Osteoblast (primary cell): ENCODE measurements at regions not wholly inside any gene's neighbourhood (a gene's known extent, or its start where the extent isn't known, plus 50 kb on each side); places are given as distances from the start of the nearest gene placed in this dataset.

Experiments used
- DNase-seq: peaks from one replicate; pipeline ENCODE4 v3.0.0; 2011; ENCODE audit warnings: low spot score, mixed read lengths; ENCODE audit not compliant: insufficient read length; ENCODE audit errors: missing footprints
- H2AFZ ChIP-seq: 2 replicates; pipeline ENCODE4 v1.6.0; 2011; ENCODE audit warnings: mild to moderate bottlenecking, low read length
- H3K27ac ChIP-seq: 2 replicates; pipeline ENCODE4 v1.5.1; 2011; ENCODE audit warnings: mild to moderate bottlenecking, low read depth, low read length, moderate library complexity
- H3K27me3 ChIP-seq: 2 replicates; pipeline ENCODE4 v1.6.0; 2012; ENCODE audit warnings: mild to moderate bottlenecking, control low read depth, inconsistent platforms, low read length, moderate library complexity; ENCODE audit not compliant: insufficient read depth
- H3K36me3 ChIP-seq: 2 replicates; pipeline ENCODE4 v1.5.1; 2011; ENCODE audit warnings: mild to moderate bottlenecking, low read length, control low read depth, moderate library complexity; ENCODE audit not compliant: insufficient read depth
- H3K4me1 ChIP-seq: 2 replicates; pipeline ENCODE4 v1.5.1; 2011; ENCODE audit warnings: mild to moderate bottlenecking, low read length, control low read depth, moderate library complexity; ENCODE audit not compliant: insufficient read depth
- H3K4me2 ChIP-seq: 2 replicates; pipeline ENCODE4 v1.6.0; 2011; ENCODE audit warnings: mild to moderate bottlenecking, low read length; ENCODE audit not compliant: insufficient read depth
- H3K4me3 ChIP-seq: fragments of 200-600 bp; sonication (generic); 3 replicates; pipeline ENCODE4 v1.5.1; 2012; ENCODE audit warnings: mild to moderate bottlenecking, low read length, inconsistent platforms; ENCODE audit not compliant: insufficient read depth
- H3K79me2 ChIP-seq: 2 replicates; pipeline ENCODE4 v1.6.0; 2012; ENCODE audit warnings: mild to moderate bottlenecking, low read length, control low read depth, inconsistent platforms; ENCODE audit not compliant: insufficient read depth
- H3K9me3 ChIP-seq: 2 replicates; pipeline ENCODE4 v1.5.1; 2011; ENCODE audit warnings: low read depth, low read length, control low read depth
- H4K20me1 ChIP-seq: 2 replicates; pipeline ENCODE4 v1.6.0; 2012; ENCODE audit warnings: mild to moderate bottlenecking, low read length, control low read depth; ENCODE audit not compliant: insufficient read depth
- TF ChIP-seq, protein P1 (sequence below): IDR thresholded peaks from 2 replicates; pipeline ENCODE4 v1.5.1; 2011; ENCODE audit warnings: mild to moderate bottlenecking, low read depth, low read length, moderate library complexity; ENCODE audit errors: extremely low read depth

GRCh38 chr6:134421501-134421900 is 103.6 kb upstream of the SGK1 start:
- Histone ChIP-seq H4K20me1 (no peaks in the 10 kb centered on the region), H3K4me2 (no peak overlapping the region), H3K4me1 (peaks cover 53% of the 10 kb centered on the region), H3K36me3 (no peaks in the 10 kb centered on the region), H3K79me2 (no peaks in the 10 kb centered on the region), H2AFZ (no peak overlapping the region), H3K4me3 (no peak overlapping the region), H3K9me3 (no peaks in the 10 kb centered on the region), H3K27me3 (no peaks in the 10 kb centered on the region), H3K27ac (peak overlapping the region; percentile 98)
- TF ChIP-seq, protein P1, sequence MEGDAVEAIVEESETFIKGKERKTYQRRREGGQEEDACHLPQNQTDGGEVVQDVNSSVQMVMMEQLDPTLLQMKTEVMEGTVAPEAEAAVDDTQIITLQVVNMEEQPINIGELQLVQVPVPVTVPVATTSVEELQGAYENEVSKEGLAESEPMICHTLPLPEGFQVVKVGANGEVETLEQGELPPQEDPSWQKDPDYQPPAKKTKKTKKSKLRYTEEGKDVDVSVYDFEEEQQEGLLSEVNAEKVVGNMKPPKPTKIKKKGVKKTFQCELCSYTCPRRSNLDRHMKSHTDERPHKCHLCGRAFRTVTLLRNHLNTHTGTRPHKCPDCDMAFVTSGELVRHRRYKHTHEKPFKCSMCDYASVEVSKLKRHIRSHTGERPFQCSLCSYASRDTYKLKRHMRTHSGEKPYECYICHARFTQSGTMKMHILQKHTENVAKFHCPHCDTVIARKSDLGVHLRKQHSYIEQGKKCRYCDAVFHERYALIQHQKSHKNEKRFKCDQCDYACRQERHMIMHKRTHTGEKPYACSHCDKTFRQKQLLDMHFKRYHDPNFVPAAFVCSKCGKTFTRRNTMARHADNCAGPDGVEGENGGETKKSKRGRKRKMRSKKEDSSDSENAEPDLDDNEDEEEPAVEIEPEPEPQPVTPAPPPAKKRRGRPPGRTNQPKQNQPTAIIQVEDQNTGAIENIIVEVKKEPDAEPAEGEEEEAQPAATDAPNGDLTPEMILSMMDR, result no peak
- DNase-seq, result peak; percentile 48

- peaks cover 53% of the 10 kb centered on the region for H3K4me1 ChIP-seq
- H3K27ac ChIP-seq, result peak overlapping the region; percentile 98
- H4K20me1 ChIP-seq, result no peaks in the 10 kb centered on the region
- no peak overlapping the region for H3K4me3 ChIP-seq
- no peaks in the 10 kb centered on the region for H3K79me2 ChIP-seq
- peak overlapping the region; percentile 44 for H3K4me2 ChIP-seq
- TF ChIP-seq, protein P1, result no peak
- no peaks in the 10 kb centered on the region for H3K27me3 ChIP-seq
- peak; percentile 29 for DNase-seq
- no peaks in the 10 kb centered on the region for H3K36me3 ChIP-seq
- H2AFZ ChIP-seq, result peak overlapping the region; percentile 51
- no peaks in the 10 kb centered on the region for H3K9me3 ChIP-seq
Measured at GRCh38 chr6:134420614-134421181, 102.8 kb upstream of the SGK1 start.

DNA sequence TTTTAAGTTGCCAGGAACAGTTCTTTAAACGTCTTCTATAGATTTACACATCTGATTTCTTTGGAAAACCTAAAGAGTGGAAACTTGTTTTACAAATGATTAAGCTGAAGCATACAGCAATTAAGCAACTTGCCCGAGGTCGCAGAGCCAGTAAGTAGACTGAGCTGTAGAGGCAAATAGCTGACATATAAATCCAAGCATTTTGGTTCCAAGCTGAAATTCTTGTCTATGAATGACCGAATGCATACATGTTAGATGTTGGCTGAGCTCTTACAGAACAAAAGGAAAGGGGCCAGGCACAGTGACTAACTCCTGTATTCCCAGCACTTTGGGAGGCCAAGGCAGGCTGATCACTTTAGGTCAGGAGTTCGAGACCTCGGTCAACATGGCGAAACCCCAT is 101.8 kb upstream of the SGK1 start:
- H3K9me3 ChIP-seq, result no peaks in the 10 kb centered on the region
- no peak overlapping the region for H3K4me2 ChIP-seq
- no peak overlapping the region for H2AFZ ChIP-seq
- peak overlapping the region; percentile 98 for H3K27ac ChIP-seq
- no peak for DNase-seq
- peaks cover 53% of the 10 kb centered on the region for H3K4me1 ChIP-seq
- H3K4me3 ChIP-seq, result no peak overlapping the region
- TF ChIP-seq, protein P1, result no peak
- no peaks in the 10 kb centered on the region for H3K36me3 ChIP-seq
- H3K27me3 ChIP-seq, result no peaks in the 10 kb centered on the region
- H4K20me1 ChIP-seq, result no peaks in the 10 kb centered on the region
- no peaks in the 10 kb centered on the region for H3K79me2 ChIP-seq

GRCh38 chr6:134416418-134417154 is 98.7 kb upstream of the SGK1 start:
- H3K79me2 ChIP-seq, result no peaks in the 10 kb centered on the region

More at GRCh38 chr6:134416418-134417154, 98.7 kb upstream of the SGK1 start:
- peak; percentile 57 for DNase-seq
- peak overlapping the region; percentile 40 for H3K27ac ChIP-seq
- H3K36me3 ChIP-seq, result no peaks in the 10 kb centered on the region
- H3K4me1 ChIP-seq, result peaks cover 30% of the 10 kb centered on the region
- H4K20me1 ChIP-seq, result no peaks in the 10 kb centered on the region
- H3K4me2 ChIP-seq, result no peak overlapping the region
- no peaks in the 10 kb centered on the region for H3K27me3 ChIP-seq
- no peak overlapping the region for H3K4me3 ChIP-seq
- H3K9me3 ChIP-seq, result peaks cover 2% of the 10 kb centered on the region
- H2AFZ ChIP-seq, result peak overlapping the region; percentile 28
- TF ChIP-seq, protein P1, result no peak
